H1 (cell line): ENCODE measurements at regions not wholly inside any gene's neighbourhood (a gene's known extent, or its start where the extent isn't known, plus 50 kb on each side); places are given as distances from the start of the nearest gene placed in this dataset.

Experiments used
- EZH2 ChIP-seq: fragments of 200-600 bp; sonication (generic); IDR thresholded peaks from 2 replicates; pipeline ENCODE4 v1.7.1; 2012; ENCODE audit warnings: low read depth, mild to moderate bottlenecking, moderate library complexity, low read length, inconsistent platforms; ENCODE audit not compliant: severe bottlenecking
- JUND ChIP-seq: IDR thresholded peaks from 2 replicates; pipeline ENCODE4 v1.6.1; 2011; ENCODE audit warnings: mild to moderate bottlenecking, improper control_type of control experiment, low read length
- SP1 ChIP-seq: IDR thresholded peaks from 2 replicates; pipeline ENCODE4 v1.6.1; 2011; ENCODE audit warnings: low read depth, low read length

GRCh38 chr2:4951368-4951767 is 740.8 kb upstream of the SOX11 start:
- TF ChIP-seq SP1 (no peak), JUND (no peak), EZH2 (no peak)
